ENCODE measurements at regions not wholly inside any gene's neighbourhood (a gene's known extent, or its start where the extent isn't known, plus 50 kb on each side); places are given as distances from the start of the nearest gene placed in this dataset.

DNA sequence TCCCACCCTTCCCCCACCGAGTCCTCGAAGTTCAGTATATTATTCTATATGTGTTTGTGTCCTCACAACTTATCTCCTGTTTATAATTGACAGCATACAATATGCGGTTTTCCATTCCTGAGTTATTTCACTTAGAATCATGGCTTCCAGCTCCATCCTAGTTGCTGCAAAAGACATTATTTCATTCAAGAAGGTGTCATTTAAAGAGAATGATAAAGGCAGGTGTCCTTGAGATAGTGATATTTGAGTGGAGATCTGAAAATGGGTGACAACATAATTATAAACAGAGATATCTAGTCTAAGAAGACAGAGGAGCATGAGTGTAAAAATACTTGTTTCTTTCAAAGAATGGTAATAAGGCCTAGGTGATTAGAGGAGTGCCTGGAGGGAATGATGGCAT, 876.8 kb downstream of the SLC6A15 start (continued):
- TF ChIP-seq, protein P1, sequence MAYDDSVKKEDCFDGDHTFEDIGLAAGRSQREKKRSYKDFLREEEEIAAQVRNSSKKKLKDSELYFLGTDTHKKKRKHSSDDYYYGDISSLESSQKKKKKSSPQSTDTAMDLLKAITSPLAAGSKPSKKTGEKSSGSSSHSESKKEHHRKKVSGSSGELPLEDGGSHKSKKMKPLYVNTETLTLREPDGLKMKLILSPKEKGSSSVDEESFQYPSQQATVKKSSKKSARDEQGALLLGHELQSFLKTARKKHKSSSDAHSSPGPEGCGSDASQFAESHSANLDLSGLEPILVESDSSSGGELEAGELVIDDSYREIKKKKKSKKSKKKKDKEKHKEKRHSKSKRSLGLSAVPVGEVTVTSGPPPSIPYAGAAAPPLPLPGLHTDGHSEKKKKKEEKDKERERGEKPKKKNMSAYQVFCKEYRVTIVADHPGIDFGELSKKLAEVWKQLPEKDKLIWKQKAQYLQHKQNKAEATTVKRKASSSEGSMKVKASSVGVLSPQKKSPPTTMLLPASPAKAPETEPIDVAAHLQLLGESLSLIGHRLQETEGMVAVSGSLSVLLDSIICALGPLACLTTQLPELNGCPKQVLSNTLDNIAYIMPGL (CRISPR knock-in tag; IDR thresholded peaks at IDR 0.05; ENCODE audit: borderline replicate concordance): no peak
- TF ChIP-seq TFCP2L1 (CRISPR knock-in tag; IDR thresholded peaks at IDR 0.05) (no peak), FOXS1 (CRISPR knock-in tag; IDR thresholded peaks at IDR 0.05) (no peak), MAFK (IDR thresholded peaks at IDR 0.05; ENCODE audit: partially characterized antibody) (no peak), TP53 (CRISPR knock-in tag; IDR thresholded peaks at IDR 0.05) (no peak), JUN (IDR thresholded peaks at IDR 0.05) (no peak), POLR2A (IDR thresholded peaks at IDR 0.05; ENCODE audit: low read length) (no peak), KDM5A (IDR thresholded peaks at IDR 0.05) (no peak), HDAC2 (IDR thresholded peaks at IDR 0.05) (no peak)

DNA sequence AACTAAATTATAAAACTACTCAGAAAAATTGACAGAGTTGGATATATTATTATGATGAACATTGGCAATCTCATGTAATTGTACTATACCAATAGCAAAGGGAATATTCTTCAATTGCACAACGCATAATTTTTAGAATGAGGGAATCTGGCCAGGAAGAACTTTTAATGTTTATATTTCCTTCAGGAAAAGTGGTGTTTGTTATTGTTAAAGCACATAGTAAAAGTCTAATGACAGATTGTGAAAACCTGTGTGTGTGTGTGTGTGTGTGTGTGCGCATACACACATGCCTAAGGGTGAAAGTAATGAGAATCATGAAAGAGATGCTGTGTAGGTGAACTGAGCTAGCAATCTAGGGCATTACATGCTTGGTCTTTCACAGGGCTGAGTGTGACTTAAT, 877.7 kb downstream of the SLC6A15 start:
- DNase-seq (ENCODE audit: low read depth in 1 of 2, low spot score in 1 of 2) (no peak), FAIRE-seq (no peak), ATAC-seq (no peak)
- no peak overlapping the region for H3K27ac ChIP-seq
- no peak overlapping the region for H3K4me2 ChIP-seq
- 26% methylated on average over 2 of the region's 2 CpGs for WGBS (ENCODE audit: missing lambda C conversion rate)
- H3K4me1 ChIP-seq: no peaks in the 10 kb centered on the region
- H3K9me3 ChIP-seq: peaks cover 7% of the 10 kb centered on the region; the same call in 2 of the 3 replicates
- CTCF ChIA-PET: no interaction called here
- no peak overlapping the region for H3K4me3 ChIP-seq
- POLR2A ChIA-PET: no interaction called here
- TF ChIP-seq RNF2 (IDR thresholded peaks at IDR 0.05; ENCODE audit: borderline replicate concordance, low read depth) (no peak), EHF (CRISPR knock-in tag; IDR thresholded peaks at IDR 0.05) (no peak), HOXA7 (CRISPR knock-in tag; IDR thresholded peaks at IDR 0.05) (no peak), JUNB (IDR thresholded peaks at IDR 0.05) (no peak), EHMT2 (IDR thresholded peaks at IDR 0.05; ENCODE audit: low read depth) (no peak), CHD2 (IDR thresholded peaks at IDR 0.05; ENCODE audit: low read length, partially characterized antibody) (no peak), RAD21 (conservative IDR thresholded peaks at IDR 0.05 in 1 of 2, IDR thresholded peaks at IDR 0.05 in 1 of 2) (no peak), TP53 (CRISPR knock-in tag; IDR thresholded peaks at IDR 0.05) (no peak), FOSL2 (IDR thresholded peaks at IDR 0.05) (no peak), FOSL2 (CRISPR knock-in tag; IDR thresholded peaks at IDR 0.05) (no peak), CHD4 (IDR thresholded peaks at IDR 0.05; ENCODE audit: borderline replicate concordance) (no peak), MAFK (IDR thresholded peaks at IDR 0.05; ENCODE audit: partially characterized antibody) (no peak), ESRRA (IDR thresholded peaks at IDR 0.05; ENCODE audit: borderline replicate concordance, low read length) (no peak), EP300 (IDR thresholded peaks at IDR 0.05) (no peak), ZFP36 (IDR thresholded peaks at IDR 0.05; ENCODE audit: borderline replicate concordance, partially characterized antibody) (no peak)
- TF ChIP-seq, protein P2, sequence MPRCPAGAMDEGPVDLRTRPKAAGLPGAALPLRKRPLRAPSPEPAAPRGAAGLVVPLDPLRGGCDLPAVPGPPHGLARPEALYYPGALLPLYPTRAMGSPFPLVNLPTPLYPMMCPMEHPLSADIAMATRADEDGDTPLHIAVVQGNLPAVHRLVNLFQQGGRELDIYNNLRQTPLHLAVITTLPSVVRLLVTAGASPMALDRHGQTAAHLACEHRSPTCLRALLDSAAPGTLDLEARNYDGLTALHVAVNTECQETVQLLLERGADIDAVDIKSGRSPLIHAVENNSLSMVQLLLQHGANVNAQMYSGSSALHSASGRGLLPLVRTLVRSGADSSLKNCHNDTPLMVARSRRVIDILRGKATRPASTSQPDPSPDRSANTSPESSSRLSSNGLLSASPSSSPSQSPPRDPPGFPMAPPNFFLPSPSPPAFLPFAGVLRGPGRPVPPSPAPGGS (IDR thresholded peaks at IDR 0.05): no peak
- TF ChIP-seq, protein P1 (CRISPR knock-in tag; IDR thresholded peaks at IDR 0.05; ENCODE audit: borderline replicate concordance): no peak

- WGBS (ENCODE audit: missing lambda C conversion rate): 32% methylated on average over 6 of the region's 8 CpGs
- ATAC-seq (no peak), DNase-seq (ENCODE audit: low read depth in 1 of 2, low spot score in 1 of 2) (no peak), FAIRE-seq (no peak)
- ChIA-PET CTCF (interaction anchor here (0.6 kb wide), 1 partner anchor 50 kb away, joined by 3 read pairs; no protein-coding TSS in a partner anchor), POLR2A (no interaction called here)
- no peak for TF ChIP-seq MAZ (IDR thresholded peaks at IDR 0.05; ENCODE audit: borderline replicate concordance, low read depth, low read length)
- TF ChIP-seq, protein P1 (CRISPR knock-in tag; IDR thresholded peaks at IDR 0.05; ENCODE audit: borderline replicate concordance): no peak
- TF ChIP-seq RNF2 (IDR thresholded peaks at IDR 0.05; ENCODE audit: borderline replicate concordance, low read depth): no peak
- TF ChIP-seq, protein P3, sequence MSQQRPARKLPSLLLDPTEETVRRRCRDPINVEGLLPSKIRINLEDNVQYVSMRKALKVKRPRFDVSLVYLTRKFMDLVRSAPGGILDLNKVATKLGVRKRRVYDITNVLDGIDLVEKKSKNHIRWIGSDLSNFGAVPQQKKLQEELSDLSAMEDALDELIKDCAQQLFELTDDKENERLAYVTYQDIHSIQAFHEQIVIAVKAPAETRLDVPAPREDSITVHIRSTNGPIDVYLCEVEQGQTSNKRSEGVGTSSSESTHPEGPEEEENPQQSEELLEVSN (IDR thresholded peaks at IDR 0.05; ENCODE audit: borderline replicate concordance, low read depth): no peak
- TF ChIP-seq ZSCAN20 (CRISPR knock-in tag; IDR thresholded peaks at IDR 0.05): no peak
- no peak for TF ChIP-seq JUN (IDR thresholded peaks at IDR 0.05)
- TF ChIP-seq CHD4 (IDR thresholded peaks at IDR 0.05; ENCODE audit: borderline replicate concordance): no peak
- TF ChIP-seq HOXB13 (CRISPR knock-in tag; IDR thresholded peaks at IDR 0.05; ENCODE audit: low read depth): no peak
- TF ChIP-seq NFE2L2 (conservative IDR thresholded peaks at IDR 0.05; ENCODE audit: low read length): no peak
- TF ChIP-seq TP53 (CRISPR knock-in tag; IDR thresholded peaks at IDR 0.05): no peak
- no peak for TF ChIP-seq CBX2 (IDR thresholded peaks at IDR 0.05; ENCODE audit: borderline replicate concordance, low read depth)
- no peak for TF ChIP-seq CHD2 (IDR thresholded peaks at IDR 0.05; ENCODE audit: low read length, partially characterized antibody)
- TF ChIP-seq EHMT2 (IDR thresholded peaks at IDR 0.05; ENCODE audit: low read depth): no peak
- no peak for TF ChIP-seq MAFK (IDR thresholded peaks at IDR 0.05; ENCODE audit: partially characterized antibody)
- Histone ChIP-seq H3K4me1 (no peaks in the 10 kb centered on the region), H3K9me3 (peaks cover 7% of the 10 kb centered on the region; the same call in 2 of the 3 replicates), H3K4me2 (no peak overlapping the region), H3K4me3 (no peak overlapping the region), H3K27ac (no peak overlapping the region)
Observed at GRCh38 chr12:84033162-84033561, 879.4 kb downstream of the SLC6A15 start.

Measured in A549 (cell line).